ENCODE measurements at regions not wholly inside any gene's neighbourhood (a gene's known extent, or its start where the extent isn't known, plus 50 kb on each side); places are given as distances from the start of the nearest gene placed in this dataset.

DNA sequence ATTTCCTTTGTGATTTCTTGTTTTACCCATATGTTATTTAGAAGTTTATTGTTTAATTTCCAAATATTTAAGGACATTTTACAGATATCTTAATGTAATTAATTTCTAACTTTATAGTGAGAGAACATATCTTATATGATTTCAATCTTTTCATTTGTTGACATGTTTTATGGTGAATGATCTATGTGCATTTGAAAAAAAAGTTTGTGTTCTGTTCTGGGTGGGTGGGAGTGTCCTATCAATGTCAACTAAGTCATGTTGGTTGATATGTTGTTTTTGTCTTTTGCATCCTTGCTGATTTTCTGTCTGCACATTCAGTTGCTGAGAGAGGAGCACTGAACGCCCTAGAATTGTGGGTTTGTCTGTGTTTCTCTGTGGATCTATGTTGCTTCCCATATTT is 50.3 kb upstream of the CBFA2T3 start:
- DNase-seq, result no peak

DNA sequence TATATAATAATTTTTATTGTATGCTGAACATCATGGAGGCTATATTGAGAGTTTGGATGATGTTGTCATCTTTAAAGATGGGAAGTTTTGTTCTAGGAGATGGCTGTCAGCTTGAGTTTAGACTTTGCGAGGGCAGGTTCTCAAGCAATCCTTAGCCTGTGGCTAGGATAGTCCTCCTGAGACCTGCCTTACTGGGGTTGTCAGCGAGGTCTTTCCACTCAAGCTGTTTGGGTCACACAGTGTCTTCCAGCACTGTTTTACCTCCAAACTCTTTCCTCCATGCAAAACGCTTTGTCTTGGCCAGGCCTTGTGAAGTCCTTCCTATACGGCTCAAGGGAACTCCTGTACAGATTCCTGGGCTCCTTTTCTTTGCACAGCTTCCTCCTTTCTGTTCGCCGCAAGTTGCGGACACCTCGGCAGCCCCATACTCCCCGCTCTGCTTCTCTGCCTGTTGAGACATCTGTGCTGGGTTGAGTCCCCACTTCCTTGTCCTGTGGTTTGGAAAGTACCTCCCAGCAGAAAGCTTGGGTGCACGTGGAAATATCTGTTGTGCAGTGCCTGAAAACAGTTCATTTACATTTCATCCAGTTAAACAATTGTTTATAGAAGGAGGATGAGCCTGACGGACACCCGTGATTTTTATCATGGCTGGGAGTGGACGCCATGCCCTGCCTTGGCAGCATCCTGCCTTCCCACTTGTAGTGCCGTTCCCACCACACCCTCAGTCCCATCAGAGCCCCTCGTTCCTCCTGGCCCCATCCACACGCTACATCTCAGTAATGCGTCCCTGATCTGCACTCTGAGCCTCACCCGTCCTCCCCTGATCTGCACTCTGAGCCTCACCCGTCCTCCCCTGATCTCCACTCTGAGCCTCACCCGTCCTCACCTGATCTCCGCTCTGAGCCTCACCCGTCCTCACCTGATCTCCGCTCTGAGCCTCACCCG is 55.0 kb upstream of the CBFA2T3 start:
- peak in 4 of 5 donors; percentile 33 to 84 (median 42) for DNase-seq

DNA sequence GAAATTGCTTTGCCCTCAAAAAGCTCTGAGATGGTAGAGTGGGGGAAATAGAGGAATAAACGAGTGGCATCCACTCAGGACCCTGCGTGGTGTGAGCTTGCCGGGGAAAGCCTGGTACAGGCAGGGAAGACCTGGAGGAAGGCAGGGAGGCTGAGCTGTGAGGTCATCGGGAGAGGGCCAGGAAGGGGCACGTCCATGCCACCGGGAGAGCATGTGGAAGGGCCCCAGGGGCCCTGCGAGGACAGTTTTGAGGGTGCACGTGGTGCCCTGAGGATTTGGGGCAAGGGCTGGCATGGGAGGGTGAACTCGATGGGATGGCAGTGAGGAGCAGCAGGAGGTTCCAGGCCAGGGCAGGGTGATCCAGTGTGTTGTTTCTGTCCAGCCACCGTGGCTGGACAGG is 56.3 kb upstream of the CBFA2T3 start:
- DNase-seq, result no peak

DNA sequence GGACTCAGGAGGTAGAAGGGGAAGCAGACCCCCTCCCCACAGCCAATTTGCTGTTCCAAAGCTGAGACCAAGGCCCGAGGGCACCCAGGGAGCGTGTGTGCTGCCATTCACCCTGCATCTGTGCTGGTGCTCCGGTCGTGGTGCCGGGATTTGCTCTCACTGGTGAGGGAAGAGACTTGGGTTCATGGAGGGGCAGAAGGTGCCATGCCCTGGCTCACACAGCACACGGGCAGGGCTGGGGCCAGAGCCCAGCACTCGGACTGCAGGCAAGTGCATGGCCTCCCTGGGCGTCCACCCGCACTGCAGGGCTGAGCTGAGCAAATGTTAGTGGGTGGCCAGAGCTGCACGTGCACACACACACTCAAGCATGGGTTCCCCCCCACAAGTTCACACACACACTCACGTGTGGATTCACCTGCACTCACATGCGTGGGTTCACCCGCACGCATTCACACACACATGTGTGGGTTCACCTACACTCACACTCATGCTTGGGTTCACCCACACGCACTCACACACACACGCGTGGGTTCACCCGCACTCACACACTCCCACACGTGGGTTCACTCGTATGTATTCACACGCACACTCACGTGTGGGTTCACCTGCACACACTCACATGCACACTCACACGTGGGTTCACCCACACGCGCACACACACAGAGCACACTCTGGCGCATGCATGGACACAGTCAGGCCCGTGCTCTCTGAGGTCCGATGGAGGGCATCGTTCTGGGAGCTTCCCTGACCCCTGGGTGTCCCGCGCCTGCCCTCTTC is 57.0 kb upstream of the CBFA2T3 start:
- DNase-seq, result no peak

DNA sequence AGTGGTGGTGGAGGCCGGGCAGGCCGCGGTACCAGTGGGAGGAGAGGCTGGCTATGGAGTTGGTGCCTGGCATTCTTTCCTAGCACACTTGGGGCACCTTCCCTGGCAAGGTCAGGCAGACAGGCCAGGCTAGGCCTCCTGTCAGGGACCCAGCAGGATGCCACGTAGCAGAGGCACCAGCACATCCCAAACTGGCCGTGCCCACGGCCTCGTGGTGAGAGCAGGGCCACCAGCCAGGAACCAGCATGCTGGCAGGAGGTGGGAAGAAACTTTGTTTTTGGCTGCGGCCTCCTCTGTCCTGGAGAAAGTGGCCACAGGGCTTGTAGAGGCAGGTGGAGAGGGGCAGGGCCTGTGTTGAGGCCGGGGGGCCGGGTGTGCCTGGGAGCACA is 57.6 kb upstream of the CBFA2T3 start:
- DNase-seq, result no peak

DNA sequence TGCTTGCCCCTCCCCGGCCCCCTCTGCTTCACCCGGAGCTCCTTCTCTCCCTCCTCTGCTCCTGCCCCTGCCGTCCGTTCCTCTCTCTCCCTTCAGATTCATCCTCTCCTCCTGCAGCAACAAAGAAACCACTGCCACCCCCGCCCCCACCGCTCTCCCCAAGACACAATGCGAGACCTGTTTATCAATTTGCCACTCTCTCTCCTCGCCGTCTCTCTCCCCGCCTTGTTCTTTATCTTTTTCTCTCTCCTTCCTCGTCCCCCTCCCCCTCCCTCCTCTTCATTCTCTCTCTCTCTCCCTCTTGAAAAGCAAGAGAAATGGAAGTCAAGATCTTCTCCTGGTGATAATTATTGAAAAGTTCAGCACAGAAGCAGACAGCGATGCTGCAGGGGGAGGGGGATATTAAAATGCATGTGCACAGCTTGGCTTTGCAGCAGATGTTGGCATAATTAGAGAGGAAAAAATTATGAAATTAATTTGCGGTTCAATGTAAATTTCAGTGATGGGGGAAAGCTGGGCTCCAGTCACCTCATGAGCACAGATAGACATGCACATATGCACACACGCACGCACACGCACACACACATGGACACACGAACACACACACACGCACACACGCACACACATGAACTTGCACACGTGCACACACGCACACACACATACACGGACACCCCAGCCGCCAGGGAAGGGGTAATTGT is 58.1 kb upstream of the CBFA2T3 start:
- DNase-seq, result no peak

DNA sequence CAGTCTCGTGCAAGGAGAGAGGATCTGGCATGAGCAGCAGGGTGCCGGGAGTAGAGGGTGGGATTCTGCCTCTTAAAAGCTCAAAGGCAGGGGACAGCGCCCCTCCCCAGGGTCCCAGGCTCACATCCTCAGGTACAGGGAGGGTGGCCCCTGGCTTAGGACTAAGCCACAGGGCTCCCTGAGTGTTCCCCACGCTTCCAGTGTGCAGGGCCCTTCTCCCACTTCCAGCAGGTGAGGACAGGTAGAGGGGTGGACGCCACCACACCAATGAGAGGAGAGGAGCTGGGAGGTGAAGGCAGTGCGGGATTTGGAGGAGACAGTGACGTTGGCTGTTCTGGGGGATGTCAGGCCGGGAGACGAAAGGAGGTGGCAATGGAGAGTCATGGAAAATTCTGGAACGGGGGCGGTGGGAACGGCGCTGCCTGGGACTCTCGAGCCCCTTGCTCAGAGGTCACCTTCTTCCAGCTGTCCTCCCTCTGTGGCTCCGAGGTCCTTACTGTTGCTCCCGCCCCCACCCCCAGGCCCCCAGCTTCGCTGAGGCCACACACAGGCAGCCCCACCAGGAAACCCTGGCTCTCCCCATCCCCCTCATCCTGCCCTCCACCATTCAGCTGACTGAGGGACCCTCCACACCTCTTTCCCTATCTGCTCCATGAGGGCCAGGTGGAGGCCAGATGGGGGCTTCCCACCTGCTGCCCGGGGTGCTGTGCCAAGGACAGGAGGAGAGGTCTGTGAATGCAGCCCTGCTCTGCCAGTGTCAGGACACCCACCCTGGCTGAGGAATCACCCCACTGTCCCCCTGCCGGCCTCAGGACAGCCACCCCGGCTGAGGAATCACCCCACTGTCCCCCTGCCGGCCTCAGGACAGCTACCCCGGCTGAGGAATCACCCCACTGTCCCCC is 57.7 kb upstream of the ACSF3 start:
- DNase-seq, result peak in 1 of 5 donors; percentile 4

DNA sequence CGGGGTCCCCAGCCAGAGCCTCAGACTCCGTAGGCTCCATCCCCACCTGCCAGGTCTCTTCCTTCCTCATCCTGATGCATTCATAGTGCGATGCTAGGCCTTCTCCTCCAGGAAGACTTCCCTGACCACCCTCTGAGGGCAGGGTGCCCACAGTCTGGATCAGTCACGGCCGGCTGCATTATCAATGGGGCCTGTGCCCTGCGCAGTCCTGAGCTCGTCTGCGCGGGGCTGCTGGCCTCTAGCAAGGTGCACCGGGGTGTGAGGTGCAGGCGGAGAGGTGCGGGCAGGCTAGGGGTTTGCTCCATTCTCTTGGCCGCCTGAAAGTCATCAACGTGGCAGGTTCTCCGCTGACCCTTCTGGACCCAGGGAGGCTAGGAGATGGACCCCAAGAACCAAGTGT is 56.9 kb upstream of the ACSF3 start:
- no peak for DNase-seq

DNA sequence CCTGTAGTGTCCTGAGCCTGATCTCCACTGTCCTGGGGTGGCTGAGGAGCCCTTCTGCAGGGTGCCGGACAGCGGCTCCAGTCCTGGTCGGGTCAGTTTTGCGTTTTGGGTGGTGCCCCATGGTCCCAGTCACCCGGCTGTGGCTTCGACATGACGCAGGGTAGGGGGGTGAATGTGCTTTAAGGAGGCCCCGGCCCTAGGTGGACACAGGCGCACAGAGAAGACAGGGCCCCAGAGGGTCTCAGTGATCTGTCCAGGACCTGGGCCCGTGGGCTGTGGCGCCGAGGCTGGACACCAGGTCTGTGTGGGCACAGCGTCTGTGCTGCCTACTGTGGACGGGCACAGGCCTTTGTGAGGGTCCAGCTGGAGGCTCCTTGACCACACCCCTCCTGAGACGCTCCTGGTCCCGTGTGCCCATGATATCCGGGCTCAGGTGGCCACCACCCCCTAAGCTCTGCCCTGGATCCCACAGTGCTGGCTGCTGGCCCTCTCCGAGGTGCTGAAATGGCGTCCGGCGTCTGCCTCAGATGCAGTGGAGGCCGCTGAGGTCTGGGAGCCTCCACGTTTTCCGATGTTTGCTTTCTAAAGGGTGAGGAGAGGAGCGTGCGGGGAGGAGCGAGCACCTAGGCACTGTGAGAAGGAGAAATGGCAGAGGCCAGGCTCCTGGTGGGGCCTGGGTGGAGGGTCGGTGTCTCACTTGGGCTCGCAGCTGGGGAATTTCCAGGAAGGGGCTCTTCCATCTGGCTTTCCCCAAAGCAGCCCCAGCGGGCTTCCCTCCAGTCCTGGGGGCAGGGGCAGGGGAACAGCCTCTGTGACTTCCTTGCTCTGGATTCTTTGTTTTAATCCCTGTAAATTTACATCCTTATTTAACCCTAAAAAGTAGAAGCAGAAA is 56.1 kb upstream of the ACSF3 start:
- DNase-seq, result peak in 1 of 5 donors; percentile 17

DNA sequence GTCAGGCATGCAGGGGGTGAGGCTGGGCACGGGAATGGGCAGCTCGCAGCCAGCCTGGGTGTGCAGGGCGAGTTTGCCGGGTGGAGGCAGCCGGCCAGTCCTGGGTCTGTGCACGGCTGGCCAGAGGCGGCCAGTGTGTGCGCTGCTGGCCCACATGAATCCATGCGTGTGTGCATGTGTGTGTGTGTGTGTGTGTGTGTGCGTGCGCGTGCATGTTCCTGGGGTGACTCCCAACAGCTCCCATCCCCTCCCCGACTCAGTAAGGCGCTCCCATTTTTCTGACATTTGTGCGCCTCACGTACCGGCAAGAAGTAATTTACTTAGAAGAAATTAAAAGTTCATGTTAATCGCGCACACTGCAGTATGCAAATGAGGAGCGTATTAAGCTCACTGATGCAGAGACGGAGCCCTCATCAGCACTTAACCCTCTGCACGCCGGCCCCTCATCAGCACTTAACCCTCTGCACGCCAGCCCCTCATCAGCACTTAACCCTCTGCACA is 55.4 kb upstream of the ACSF3 start:
- DNase-seq, result no peak

DNA sequence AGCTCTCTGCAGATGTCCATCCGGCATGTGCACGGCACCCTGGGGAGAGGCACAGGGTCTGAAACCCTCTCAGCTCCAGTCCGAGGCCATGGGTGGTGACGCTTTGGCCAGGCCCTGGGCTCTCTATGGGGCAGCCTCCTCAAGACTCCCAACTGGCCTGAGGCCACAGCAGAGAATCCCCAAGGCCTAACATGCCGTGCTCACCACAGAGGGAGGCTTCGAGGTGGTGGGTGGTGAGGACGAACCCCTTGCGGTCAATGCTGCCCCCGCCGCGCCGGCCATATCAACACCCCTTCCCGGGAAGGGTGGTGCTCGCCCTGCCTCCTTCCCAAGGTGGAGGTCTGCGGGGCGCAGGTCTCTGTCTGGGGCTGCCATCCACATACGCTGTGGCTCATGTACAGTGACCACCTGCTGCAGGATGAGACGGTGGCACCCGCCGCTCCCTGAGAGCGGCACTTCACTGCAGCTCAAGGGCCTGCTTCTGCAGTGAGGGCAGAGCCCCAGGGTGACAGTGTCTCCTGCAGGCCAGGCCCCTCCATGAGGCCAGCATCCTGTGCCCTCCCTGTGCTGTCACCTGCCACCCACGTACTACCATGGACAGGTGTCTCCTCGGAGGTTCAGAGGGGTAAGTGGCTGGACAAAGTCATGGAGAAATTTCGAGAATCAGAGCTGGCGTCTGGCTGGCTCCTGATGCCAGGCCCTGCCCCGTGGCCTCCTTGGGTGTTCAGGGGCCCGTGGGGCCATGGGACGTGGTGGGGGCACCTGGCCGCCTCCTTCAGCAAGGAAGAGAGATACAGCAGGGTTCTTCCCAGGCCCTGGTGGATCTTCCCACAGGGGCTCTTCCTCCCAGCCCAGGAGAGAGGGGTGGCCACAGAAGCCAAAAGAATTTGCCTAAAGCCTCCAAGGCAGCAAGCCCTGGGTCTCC is 54.6 kb upstream of the ACSF3 start:
- DNase-seq, result no peak

DNA sequence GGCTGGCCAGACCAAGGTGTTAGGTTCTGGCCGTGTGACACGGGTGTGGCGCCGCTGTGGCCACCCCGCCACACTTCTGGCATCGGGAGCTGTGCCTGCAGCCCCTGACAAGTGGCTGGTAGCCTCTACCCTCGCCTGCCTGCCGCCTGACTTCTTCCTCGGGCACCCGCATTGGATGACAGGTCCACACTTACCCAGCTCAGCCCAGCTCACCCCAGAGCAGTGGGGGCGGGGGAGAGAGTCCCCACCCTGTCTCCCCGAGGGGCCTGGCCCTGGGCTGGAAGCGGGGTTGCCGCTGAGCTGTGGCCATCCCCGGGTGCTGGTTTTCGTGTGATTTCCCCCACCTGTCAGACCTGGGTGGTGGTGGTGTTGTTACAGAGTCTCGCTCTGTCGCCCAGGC is 53.9 kb upstream of the ACSF3 start:
- no peak for DNase-seq

DNA sequence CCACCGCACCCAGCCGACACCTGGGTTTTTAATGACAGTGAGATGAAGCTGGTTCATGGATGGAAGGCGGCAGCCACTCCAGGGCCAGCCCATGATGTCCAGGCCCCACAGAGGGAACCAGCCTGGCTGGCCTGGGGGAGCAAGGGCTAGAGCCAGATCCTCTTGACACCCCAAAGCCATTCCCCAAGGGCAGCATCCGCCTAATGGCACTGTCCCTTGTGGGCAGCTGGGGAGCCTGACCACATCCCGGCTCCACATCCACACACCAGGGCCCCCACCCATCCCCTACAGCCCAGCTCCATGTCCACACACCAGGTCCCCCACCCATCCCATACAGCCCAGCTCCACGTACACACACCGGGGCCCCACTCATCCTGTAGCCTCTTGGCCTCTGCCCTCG is 53.3 kb upstream of the ACSF3 start:
- DNase-seq, result no peak

DNA sequence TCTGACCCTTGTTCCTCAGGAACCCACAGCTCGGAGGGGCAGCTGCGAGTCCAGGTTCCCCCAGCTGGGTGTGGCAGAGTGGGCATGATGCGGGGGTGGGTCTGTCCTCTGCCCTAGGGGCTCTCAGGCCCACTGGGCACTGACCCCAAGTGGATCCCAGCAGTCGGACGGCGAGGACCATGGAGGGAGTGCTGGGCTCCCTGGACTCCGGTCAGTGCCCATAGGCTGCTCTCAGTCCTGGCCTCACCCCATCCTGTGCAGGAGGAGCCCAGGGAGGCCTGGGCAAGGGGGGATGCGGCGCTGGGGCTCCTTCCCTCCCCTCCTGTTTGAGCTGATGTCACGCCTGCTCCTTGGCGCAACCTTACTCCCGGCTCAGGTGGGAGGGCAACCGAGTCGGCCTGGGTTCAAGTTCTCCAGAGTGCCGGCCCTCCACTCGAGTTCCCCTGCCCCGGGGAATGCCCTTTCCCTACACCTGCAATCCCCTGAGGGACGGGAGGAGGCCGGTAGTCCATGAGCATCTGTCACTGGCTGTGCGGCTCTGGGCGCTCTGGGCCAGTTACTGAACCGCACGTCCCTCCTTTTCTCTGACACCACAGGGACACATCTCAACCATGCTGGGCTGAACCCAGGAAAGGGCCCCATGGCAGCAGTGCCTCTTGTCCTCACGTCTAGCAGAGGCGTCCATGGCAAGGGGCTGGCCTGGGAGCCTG is 52.6 kb upstream of the ACSF3 start:
- no peak for DNase-seq

DNA sequence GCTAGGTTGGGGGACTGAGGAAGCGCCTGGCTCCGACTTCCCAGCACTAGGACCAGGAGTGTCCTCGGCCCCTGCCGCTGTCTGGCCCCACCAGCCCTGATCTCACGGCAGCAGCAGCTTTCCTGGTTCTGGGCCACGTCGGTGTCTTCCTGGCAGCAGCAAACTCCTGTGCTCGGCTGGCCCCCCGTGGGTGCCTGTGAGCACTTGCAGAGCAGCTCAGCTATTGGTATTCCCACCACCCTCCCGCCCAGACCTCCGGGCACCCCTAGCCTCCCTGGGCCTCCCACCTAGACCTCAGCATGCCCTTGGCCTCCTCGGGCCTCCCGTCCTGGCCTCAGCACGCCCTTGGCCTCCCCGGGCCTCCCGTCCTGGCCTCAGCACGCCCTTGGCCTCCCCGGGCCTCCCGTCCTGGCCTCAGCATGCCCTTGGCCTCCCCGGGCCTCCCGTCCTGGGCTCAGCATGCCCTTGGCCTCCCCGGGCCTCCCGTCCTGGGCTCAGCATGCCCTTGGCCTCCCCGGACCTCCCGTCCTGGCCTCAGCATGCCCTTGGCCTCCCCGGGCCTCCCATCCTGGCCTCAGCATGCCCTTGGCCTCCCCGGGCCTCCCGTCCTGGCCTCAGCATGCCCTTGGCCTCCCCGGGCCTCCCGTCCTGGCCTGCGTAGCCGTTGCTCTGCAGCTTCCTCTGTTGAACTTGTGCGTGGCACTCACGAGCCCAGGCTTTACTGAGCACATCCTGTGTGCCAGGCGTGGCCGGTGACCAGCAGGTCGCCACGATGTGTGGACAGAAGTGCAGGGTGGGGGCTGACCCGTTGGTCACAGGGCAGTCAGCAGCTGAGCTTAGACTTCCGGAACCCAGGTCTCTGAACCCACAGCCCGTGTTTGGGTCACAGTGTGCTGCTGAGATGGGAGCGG is 51.8 kb upstream of the ACSF3 start:
- DNase-seq, result no peak

DNA sequence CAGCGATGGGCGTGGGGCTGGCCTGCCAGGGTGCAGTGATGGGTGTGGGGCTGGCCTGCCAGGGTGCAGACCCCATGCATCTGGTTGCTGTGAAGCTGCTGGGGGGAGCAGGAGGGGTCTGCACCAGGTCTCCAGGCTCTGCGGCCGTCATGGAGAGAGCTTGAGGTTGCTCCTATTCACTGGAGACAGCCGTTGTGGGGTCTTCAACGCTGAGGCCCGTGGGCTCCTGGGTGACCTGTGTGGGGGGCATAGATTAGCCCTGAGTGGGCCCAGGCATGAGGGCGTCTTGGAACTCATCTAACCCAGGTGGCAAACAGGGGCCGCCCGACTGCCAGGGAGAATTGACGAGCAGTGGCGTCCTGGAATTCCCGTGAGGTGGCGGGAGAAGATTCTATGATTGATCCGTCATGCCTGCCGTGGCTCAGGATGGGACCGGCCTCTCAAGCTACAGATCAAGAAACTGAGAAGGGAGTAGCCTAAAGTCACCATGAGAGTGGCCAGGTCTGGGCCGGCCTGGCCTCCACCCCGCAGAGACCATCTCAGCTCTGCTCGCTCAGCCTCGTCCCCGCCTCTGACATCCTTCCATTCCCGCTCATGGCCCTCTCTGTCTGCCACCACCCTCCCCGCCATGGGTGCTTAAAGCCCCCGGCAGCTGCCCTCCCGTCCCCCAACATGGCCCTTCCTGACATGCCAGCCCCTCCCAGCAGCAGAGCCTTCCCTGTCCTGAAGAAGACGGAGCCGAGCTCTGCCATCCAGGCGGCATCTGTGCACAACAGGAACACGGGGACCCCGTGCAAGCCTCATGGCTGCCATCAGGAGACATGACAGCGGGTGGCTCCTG is 50.7 kb upstream of the ACSF3 start:
- no peak for DNase-seq
